ENCODE measurements at regions not wholly inside any gene's neighbourhood (a gene's known extent, or its start where the extent isn't known, plus 50 kb on each side); places are given as distances from the start of the nearest gene placed in this dataset.

DNA sequence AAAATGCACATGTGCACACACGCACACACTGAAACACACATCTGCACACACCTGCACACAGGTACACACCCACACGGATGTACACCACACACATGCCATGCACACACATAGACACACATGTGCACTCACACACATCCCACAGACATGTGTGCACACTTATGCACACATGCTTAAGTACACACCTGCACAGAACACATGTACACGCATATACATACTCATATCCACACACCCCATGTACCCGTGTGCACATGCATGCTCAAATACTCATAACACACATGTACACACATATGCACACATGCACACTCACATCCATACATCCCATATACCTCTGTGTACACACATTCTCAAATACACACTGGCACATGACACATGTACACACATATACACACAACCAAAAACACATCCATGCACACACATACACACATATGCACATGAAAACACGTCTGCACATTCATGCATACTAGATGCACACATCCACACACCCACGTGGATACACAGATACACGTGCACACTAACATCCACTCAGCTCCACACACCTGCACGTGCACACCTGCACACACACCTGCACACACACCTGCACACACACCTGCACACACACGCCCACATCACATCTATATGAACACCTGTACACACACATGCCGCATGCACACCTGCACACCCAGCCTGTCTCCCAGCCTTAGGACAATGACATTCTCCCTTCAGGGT, 336.7 kb downstream of the ADGRD1 start:
- TF ChIP-seq, protein P1, sequence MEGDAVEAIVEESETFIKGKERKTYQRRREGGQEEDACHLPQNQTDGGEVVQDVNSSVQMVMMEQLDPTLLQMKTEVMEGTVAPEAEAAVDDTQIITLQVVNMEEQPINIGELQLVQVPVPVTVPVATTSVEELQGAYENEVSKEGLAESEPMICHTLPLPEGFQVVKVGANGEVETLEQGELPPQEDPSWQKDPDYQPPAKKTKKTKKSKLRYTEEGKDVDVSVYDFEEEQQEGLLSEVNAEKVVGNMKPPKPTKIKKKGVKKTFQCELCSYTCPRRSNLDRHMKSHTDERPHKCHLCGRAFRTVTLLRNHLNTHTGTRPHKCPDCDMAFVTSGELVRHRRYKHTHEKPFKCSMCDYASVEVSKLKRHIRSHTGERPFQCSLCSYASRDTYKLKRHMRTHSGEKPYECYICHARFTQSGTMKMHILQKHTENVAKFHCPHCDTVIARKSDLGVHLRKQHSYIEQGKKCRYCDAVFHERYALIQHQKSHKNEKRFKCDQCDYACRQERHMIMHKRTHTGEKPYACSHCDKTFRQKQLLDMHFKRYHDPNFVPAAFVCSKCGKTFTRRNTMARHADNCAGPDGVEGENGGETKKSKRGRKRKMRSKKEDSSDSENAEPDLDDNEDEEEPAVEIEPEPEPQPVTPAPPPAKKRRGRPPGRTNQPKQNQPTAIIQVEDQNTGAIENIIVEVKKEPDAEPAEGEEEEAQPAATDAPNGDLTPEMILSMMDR (IDR thresholded peaks at IDR 0.05) = no peak
- TF ChIP-seq POLR2A (IDR thresholded peaks at IDR 0.05) = no peak
